Activated CD8-positive, alpha-beta memory T cell treated with anti-CD3 and anti-CD28 coated beads, Interleukin-2, amount 50 U/mL, for 48 hours (primary cell): ENCODE measurements at regions not wholly inside any gene's neighbourhood (a gene's known extent, or its start where the extent isn't known, plus 50 kb on each side); places are given as distances from the start of the nearest gene placed in this dataset.

Source experiments
- DNase-seq: peaks from one replicate; pipeline ENCODE4 v3.0.0-alpha.2; 2020

GRCh38 chr10:130888493-130888892 lies 423.0 kb downstream of the TCERG1L start:
- DNase-seq = no peak

- DNase-seq = no peak
These were observed 422.3 kb downstream of the TCERG1L start for GRCh38 chr10:130889240-130889639.

GRCh38 chr10:130889780-130890179 lies 421.7 kb downstream of the TCERG1L start:
- no peak for DNase-seq

- no peak for DNase-seq
These were observed 420.5 kb downstream of the TCERG1L start for GRCh38 chr10:130891066-130891465.

GRCh38 chr10:130894471-130894870 lies 417.1 kb downstream of the TCERG1L start:
- DNase-seq = no peak

GRCh38 chr10:130895161-130895560 lies 416.4 kb downstream of the TCERG1L start:
- no peak for DNase-seq

- DNase-seq = no peak
These were observed 413.7 kb downstream of the TCERG1L start for GRCh38 chr10:130897815-130898214.

GRCh38 chr10:130898381-130898780 lies 413.1 kb downstream of the TCERG1L start:
- DNase-seq = no peak

GRCh38 chr10:130899856-130900255 lies 411.7 kb downstream of the TCERG1L start:
- DNase-seq = no peak

GRCh38 chr10:130900441-130901160 lies 410.9 kb downstream of the TCERG1L start:
- no peak for DNase-seq

- DNase-seq = no peak
These were observed 410.0 kb downstream of the TCERG1L start for GRCh38 chr10:130901311-130902165.

GRCh38 chr10:130902471-130902870 lies 409.1 kb downstream of the TCERG1L start:
- DNase-seq = no peak

- DNase-seq = no peak
These were observed 408.6 kb downstream of the TCERG1L start for GRCh38 chr10:130902929-130903328.

GRCh38 chr10:130904676-130905075 lies 406.8 kb downstream of the TCERG1L start:
- no peak for DNase-seq

GRCh38 chr10:130905386-130905785 lies 406.1 kb downstream of the TCERG1L start:
- DNase-seq = no peak

- no peak for DNase-seq
These were observed 405.6 kb downstream of the TCERG1L start for GRCh38 chr10:130905921-130906320.

- no peak for DNase-seq
These were observed 400.7 kb downstream of the TCERG1L start for GRCh38 chr10:130910848-130911247.

GRCh38 chr10:130913844-130914243 lies 397.7 kb downstream of the TCERG1L start:
- no peak for DNase-seq

GRCh38 chr10:130914367-130914766 lies 397.2 kb downstream of the TCERG1L start:
- DNase-seq = no peak

GRCh38 chr10:130915065-130915464 lies 396.5 kb downstream of the TCERG1L start:
- DNase-seq = no peak

GRCh38 chr10:130921461-130921860 lies 390.1 kb downstream of the TCERG1L start:
- DNase-seq = no peak

- no peak for DNase-seq
These were observed 389.5 kb downstream of the TCERG1L start for GRCh38 chr10:130921911-130922440.

- DNase-seq = no peak
These were observed 387.9 kb downstream of the TCERG1L start for GRCh38 chr10:130923596-130923995.
